Upper lobe of left lung (tissue), 6 donors: ENCODE measurements at regions not wholly inside any gene's neighbourhood (a gene's known extent, or its start where the extent isn't known, plus 50 kb on each side); places are given as distances from the start of the nearest gene placed in this dataset.

Experiments
- ATAC-seq, 2 donors: fragments of 200-7000 bp; cut with Tn5 transposase; one replicate each; pipeline ENCODE4 v1.9.1; 2022; ENCODE audit warnings: mild to moderate bottlenecking in 2 of 2, moderate library complexity in 2 of 2; ENCODE audit not compliant: low FRiP score in 2 of 2
- DNase-seq, 2 donors: peaks; one replicate each; pipeline ENCODE4 v3.0.0-alpha.2; 2019 to 2020
- H3K27ac ChIP-seq, 4 donors: fragments of 200-600 bp; sonication (generic); one replicate each; pipeline ENCODE4 v1.5.1; 2016 to 2019
- H3K27me3 ChIP-seq, 4 donors: fragments of 200-600 bp; sonication (generic); one replicate each; pipeline ENCODE4 v1.5.1; 2017 to 2019
- H3K36me3 ChIP-seq, 4 donors: fragments of 200-600 bp; sonication (generic); one replicate each; pipeline ENCODE4 v1.5.1; 2016 to 2019
- H3K4me1 ChIP-seq, 4 donors: fragments of 200-600 bp; sonication (generic); one replicate each; pipeline ENCODE4 v1.5.1; 2018 to 2019
- H3K4me3 ChIP-seq, 4 donors: fragments of 200-600 bp; sonication (generic); one replicate each; pipeline ENCODE4 v1.5.1; 2017 to 2019; ENCODE audit warnings: mild to moderate bottlenecking in 2 of 4, moderate library complexity in 1 of 4
- H3K9me3 ChIP-seq, 4 donors: fragments of 200-600 bp; sonication (generic); one replicate each; pipeline ENCODE4 v1.5.1; 2018 to 2019
- EP300 ChIP-seq, 4 donors: sonication (generic); formaldehyde crosslinking; IDR thresholded peaks; one replicate each; pipeline ENCODE4 v1.5.1; 2017; ENCODE audit warnings: antibody characterized with exemption in 4 of 4, control low read depth in 2 of 4
- POLR2A ChIP-seq, 4 donors: fragments of 450-650 bp; IDR thresholded peaks; one replicate each; pipeline ENCODE4 v1.5.1; 2016 to 2017; ENCODE audit warnings: antibody characterized with exemption in 4 of 4, mild to moderate bottlenecking in 2 of 4
- POLR2AphosphoS5 ChIP-seq, 2 donors: sonication (generic); formaldehyde crosslinking; IDR thresholded peaks; one replicate each; pipeline ENCODE4 v1.5.1; 2017; ENCODE audit warnings: antibody characterized with exemption in 2 of 2
- WGBS, 2 donors: methylation state at CpG; one replicate each; pipeline ENCODE4 v1.1.5; 2017 to 2018; 5-methylcytosine and 5-hydroxymethylcytosine counted together
- TF ChIP-seq, protein P1 (sequence below), 6 experiments: fragments of 450-650 bp in 4 of 6; fragments of 200-600 bp in 2 of 6; sonication (generic) in 2 of 6; IDR thresholded peaks; one replicate each; pipeline ENCODE4 v1.5.1; 2016 to 2019; ENCODE audit warnings: antibody characterized with exemption in 6 of 6
- donor health status: DM: no; HTN: no; CAD: no; lungs with moderate emphysema.
- donor health status: DM: no; HTN: yes; CAD: no; lungs with severe emphysema.

DNA sequence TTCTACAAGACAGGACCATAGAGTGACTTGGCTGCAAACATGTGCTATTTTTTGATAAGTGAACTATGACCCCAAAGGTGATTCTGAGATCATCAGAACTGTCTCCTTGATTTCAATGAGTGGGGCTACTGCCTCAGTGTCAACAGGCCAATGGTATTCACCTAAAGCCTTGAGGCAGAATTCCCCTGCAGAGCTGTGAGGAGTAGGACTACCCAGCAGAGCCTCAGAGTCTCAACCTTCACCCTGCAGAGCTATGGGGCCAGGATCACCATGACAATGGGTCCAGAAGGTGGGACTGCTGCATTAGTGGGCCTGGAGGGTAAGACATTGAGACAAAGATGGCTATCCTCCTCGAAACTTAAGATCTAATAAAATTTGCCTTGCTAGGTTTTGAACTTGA lies 1668.2 kb upstream of the SLC39A10 start:
- no peak overlapping the region for H3K4me3 ChIP-seq
- no peaks in the 10 kb centered on the region for H3K9me3 ChIP-seq
- H3K36me3 ChIP-seq = no peaks in the 10 kb centered on the region
- TF ChIP-seq POLR2A (IDR thresholded peaks at IDR 0.05) (no peak), POLR2AphosphoS5 (IDR thresholded peaks at IDR 0.05) (no peak), EP300 (IDR thresholded peaks at IDR 0.05) (no peak)
- TF ChIP-seq, protein P1, sequence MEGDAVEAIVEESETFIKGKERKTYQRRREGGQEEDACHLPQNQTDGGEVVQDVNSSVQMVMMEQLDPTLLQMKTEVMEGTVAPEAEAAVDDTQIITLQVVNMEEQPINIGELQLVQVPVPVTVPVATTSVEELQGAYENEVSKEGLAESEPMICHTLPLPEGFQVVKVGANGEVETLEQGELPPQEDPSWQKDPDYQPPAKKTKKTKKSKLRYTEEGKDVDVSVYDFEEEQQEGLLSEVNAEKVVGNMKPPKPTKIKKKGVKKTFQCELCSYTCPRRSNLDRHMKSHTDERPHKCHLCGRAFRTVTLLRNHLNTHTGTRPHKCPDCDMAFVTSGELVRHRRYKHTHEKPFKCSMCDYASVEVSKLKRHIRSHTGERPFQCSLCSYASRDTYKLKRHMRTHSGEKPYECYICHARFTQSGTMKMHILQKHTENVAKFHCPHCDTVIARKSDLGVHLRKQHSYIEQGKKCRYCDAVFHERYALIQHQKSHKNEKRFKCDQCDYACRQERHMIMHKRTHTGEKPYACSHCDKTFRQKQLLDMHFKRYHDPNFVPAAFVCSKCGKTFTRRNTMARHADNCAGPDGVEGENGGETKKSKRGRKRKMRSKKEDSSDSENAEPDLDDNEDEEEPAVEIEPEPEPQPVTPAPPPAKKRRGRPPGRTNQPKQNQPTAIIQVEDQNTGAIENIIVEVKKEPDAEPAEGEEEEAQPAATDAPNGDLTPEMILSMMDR (IDR thresholded peaks at IDR 0.05) = no peak
- H3K4me1 ChIP-seq = no peaks in the 10 kb centered on the region
- ATAC-seq (no peak), DNase-seq (no peak)
- 57 to 64% methylated on average over 1 of the region's 1 CpG for WGBS, 2 donors
- no peaks in the 10 kb centered on the region for H3K27me3 ChIP-seq
- H3K27ac ChIP-seq = no peak overlapping the region

DNA sequence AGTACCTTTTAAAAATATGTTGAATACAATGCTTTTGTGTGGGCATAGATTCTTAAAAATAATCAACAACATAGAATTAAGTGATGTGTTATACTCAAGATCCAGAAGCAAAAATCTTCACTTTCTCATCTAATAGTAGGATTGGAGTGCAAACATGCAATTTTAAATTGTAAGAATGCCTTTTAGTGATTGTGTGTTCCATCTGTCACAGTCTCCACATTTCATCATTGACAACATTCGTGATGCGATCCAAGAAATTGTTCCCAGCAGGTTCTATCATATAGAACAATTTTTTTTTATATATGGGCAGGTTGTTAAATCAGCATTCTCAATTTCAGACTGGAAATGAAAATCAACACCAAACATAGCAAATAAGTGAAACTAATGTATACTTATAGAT lies 1671.8 kb upstream of the SLC39A10 start:
- Histone ChIP-seq H3K4me3 (no peak overlapping the region), H3K4me1 (no peaks in the 10 kb centered on the region), H3K27me3 (no peaks in the 10 kb centered on the region), H3K9me3 (no peaks in the 10 kb centered on the region), H3K36me3 (no peaks in the 10 kb centered on the region), H3K27ac (no peak overlapping the region)
- TF ChIP-seq, protein P1 (IDR thresholded peaks at IDR 0.05) = no peak
- TF ChIP-seq POLR2AphosphoS5 (IDR thresholded peaks at IDR 0.05) = no peak
- no peak for TF ChIP-seq EP300 (IDR thresholded peaks at IDR 0.05)
- no peak for TF ChIP-seq POLR2A (IDR thresholded peaks at IDR 0.05)
- ATAC-seq = no peak
- 84 to 95% methylated on average over 2 of the region's 2 CpGs for WGBS, 2 donors
- no peak for DNase-seq

DNA sequence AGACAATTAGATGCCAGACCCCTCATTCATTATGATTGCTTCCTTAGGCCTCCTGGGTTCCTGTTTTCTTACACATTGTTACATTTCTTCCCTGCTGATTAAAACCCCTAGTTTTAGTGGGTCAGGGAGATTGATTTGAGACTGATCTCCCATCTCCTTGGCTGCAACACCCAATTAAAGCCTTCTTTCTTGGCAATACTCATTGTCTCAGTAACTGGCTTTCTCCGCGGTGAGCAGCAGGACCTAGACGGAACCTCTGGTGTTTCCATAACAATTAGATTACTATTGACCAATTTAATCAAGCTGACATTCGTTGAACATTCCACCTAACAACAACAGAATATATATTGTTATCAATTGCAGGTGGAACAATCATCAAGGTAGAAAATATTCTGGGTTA lies 1676.4 kb upstream of the SLC39A10 start:
- WGBS, 2 donors = 73 to 77% methylated on average over 4 of the region's 4 CpGs
- TF ChIP-seq, protein P1 (IDR thresholded peaks at IDR 0.05) = no peak
- TF ChIP-seq POLR2A (IDR thresholded peaks at IDR 0.05) (no peak), POLR2AphosphoS5 (IDR thresholded peaks at IDR 0.05) (no peak), EP300 (IDR thresholded peaks at IDR 0.05) (no peak)
- Histone ChIP-seq H3K4me1 (no peaks in the 10 kb centered on the region), H3K4me3 (no peak overlapping the region), H3K27me3 (no peaks in the 10 kb centered on the region), H3K9me3 (no peaks in the 10 kb centered on the region), H3K27ac (no peak overlapping the region), H3K36me3 (no peaks in the 10 kb centered on the region)
- DNase-seq = no peak
- no peak for ATAC-seq

DNA sequence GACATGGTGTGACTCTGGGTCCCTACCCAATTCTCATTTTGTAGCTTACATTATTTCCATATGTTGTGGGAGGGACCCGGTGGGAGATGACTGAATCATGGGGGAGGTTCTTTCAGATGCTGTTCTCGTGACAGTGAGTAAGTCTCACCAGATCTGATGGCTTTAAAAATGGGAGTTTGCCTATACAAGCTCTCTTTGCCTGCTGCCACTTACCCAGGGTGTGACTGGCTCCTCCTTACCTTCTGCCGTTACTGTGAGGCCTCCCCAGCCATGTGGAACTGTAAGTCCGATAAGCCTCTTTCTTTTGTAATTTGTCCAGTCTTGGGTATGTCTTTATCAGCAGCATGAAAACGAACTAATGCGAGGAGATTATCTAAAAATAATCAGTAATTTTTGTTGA lies 1683.2 kb upstream of the SLC39A10 start:
- H3K27ac ChIP-seq = no peak overlapping the region
- ATAC-seq (no peak), DNase-seq (no peak)
- no peaks in the 10 kb centered on the region for H3K27me3 ChIP-seq
- H3K4me1 ChIP-seq = no peaks in the 10 kb centered on the region
- no peaks in the 10 kb centered on the region for H3K36me3 ChIP-seq
- H3K4me3 ChIP-seq = no peak overlapping the region
- WGBS, 2 donors = 79 to 84% methylated on average over 6 of the region's 6 CpGs
- TF ChIP-seq EP300 (IDR thresholded peaks at IDR 0.05) (no peak), POLR2AphosphoS5 (IDR thresholded peaks at IDR 0.05) (no peak), POLR2A (IDR thresholded peaks at IDR 0.05) (no peak)
- TF ChIP-seq, protein P1 (IDR thresholded peaks at IDR 0.05) = no peak
- H3K9me3 ChIP-seq = no peaks in the 10 kb centered on the region

DNA sequence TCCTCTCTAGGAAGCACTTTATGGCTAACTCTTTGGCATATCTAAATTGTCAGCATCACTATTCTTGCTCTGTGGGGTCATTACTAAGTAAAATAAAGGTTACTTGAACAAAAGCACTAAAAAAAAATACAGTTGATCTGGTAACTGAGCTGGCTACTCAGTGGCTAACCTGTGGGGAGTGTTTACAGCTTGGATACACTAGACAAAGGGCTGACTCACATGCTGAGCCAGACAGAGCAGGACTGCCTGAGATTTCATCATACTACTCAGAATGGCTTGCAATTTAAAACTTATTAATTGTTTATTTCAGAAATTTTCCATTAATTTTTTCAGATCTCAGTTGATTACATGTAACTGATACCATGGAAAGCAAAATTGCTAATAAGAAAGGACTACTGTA lies 1690.4 kb upstream of the SLC39A10 start:
- no peaks in the 10 kb centered on the region for H3K27me3 ChIP-seq
- DNase-seq (no peak), ATAC-seq (no peak)
- H3K4me3 ChIP-seq = no peak overlapping the region
- no peaks in the 10 kb centered on the region for H3K9me3 ChIP-seq
- H3K27ac ChIP-seq = no peak overlapping the region
- no peaks in the 10 kb centered on the region for H3K36me3 ChIP-seq
- no peak for TF ChIP-seq POLR2AphosphoS5 (IDR thresholded peaks at IDR 0.05)
- TF ChIP-seq, protein P1 (IDR thresholded peaks at IDR 0.05) = no peak
- no peak for TF ChIP-seq POLR2A (IDR thresholded peaks at IDR 0.05)
- no peak for TF ChIP-seq EP300 (IDR thresholded peaks at IDR 0.05)
- no peaks in the 10 kb centered on the region for H3K4me1 ChIP-seq
